Endothelial cell (in vitro differentiated cells): ENCODE measurements at regions not wholly inside any gene's neighbourhood (a gene's known extent, or its start where the extent isn't known, plus 50 kb on each side); places are given as distances from the start of the nearest gene placed in this dataset.
"Not testable (repeated sequence)": the region's sequence is repeated elsewhere in the genome, so short reads cannot be mapped to it uniquely, and the experiment has no call there.

Source experiments
- DNase-seq: peaks from one replicate; pipeline ENCODE4 v3.0.0; 2021; ENCODE audit warnings: low spot score
- H3K27ac Mint-ChIP-seq: one replicate; pipeline ENCODE4 v1.8.0; 2021; ENCODE audit warnings: mixed read lengths, inconsistent platforms; ENCODE audit not compliant: unreplicated experiment
- H3K27me3 Mint-ChIP-seq: one replicate; pipeline ENCODE4 v1.8.0; 2021; ENCODE audit warnings: mild to moderate bottlenecking, moderate library complexity, mixed read lengths, inconsistent platforms; ENCODE audit not compliant: unreplicated experiment
- H3K36me3 Mint-ChIP-seq: one replicate; pipeline ENCODE4 v1.8.0; 2021; ENCODE audit warnings: mild to moderate bottlenecking, low read depth, mixed read lengths, inconsistent platforms; ENCODE audit not compliant: unreplicated experiment
- H3K4me1 Mint-ChIP-seq: one replicate; pipeline ENCODE4 v1.8.0; 2021; ENCODE audit warnings: mild to moderate bottlenecking, mixed read lengths, inconsistent platforms; ENCODE audit not compliant: unreplicated experiment
- H3K4me3 Mint-ChIP-seq: one replicate; pipeline ENCODE4 v1.8.0; 2021; ENCODE audit warnings: mild to moderate bottlenecking, mixed read lengths, inconsistent platforms; ENCODE audit not compliant: unreplicated experiment
- H3K9me3 Mint-ChIP-seq: one replicate; pipeline ENCODE4 v1.8.0; 2021; ENCODE audit warnings: mixed read lengths, inconsistent platforms; ENCODE audit not compliant: unreplicated experiment
- TF ChIP-seq, protein P1 (sequence below): fragments of 200-600 bp; sonication (generic); IDR thresholded peaks from one replicate; pipeline ENCODE4 v1.5.0; 2021; ENCODE audit warnings: antibody characterized with exemption; ENCODE audit not compliant: unreplicated experiment

DNA sequence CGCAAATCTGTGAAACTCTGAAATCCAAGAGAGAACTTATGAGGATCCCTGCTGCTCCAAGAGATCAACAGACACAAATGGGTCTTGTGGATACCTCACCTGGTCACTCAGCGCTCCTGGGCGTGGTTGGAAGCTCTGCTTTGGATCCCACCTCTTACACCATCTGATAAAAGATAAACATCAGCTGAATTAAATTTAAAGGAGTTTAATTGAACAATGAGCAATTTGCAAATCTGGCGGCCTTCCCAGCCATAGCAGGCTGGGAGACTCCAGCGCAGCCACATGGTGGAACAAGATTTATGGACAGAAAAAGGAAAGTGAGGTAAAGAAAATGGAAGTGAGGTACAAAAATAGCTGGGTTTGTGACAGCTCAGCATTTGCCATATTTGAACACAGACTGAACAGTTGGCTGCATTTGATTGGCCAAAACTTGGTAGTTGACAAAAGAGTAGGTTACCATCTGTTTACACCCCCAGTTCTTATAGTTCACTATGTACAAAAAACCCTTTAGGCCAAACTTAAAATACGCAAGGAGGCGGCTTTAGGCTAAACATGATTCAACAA lies 437.3 kb upstream of the NDST3 start:
- Mint-ChIP-seq H3K4me1 (no peaks in the 10 kb centered on the region), H3K27ac (no peak overlapping the region), H3K36me3 (no peaks in the 10 kb centered on the region), H3K27me3 (peaks cover 1% of the 10 kb centered on the region), H3K4me3 (no peak overlapping the region), H3K9me3 (no peaks in the 10 kb centered on the region)
- DNase-seq, result no peak
- TF ChIP-seq, protein P1, sequence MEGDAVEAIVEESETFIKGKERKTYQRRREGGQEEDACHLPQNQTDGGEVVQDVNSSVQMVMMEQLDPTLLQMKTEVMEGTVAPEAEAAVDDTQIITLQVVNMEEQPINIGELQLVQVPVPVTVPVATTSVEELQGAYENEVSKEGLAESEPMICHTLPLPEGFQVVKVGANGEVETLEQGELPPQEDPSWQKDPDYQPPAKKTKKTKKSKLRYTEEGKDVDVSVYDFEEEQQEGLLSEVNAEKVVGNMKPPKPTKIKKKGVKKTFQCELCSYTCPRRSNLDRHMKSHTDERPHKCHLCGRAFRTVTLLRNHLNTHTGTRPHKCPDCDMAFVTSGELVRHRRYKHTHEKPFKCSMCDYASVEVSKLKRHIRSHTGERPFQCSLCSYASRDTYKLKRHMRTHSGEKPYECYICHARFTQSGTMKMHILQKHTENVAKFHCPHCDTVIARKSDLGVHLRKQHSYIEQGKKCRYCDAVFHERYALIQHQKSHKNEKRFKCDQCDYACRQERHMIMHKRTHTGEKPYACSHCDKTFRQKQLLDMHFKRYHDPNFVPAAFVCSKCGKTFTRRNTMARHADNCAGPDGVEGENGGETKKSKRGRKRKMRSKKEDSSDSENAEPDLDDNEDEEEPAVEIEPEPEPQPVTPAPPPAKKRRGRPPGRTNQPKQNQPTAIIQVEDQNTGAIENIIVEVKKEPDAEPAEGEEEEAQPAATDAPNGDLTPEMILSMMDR, result no peak

DNA sequence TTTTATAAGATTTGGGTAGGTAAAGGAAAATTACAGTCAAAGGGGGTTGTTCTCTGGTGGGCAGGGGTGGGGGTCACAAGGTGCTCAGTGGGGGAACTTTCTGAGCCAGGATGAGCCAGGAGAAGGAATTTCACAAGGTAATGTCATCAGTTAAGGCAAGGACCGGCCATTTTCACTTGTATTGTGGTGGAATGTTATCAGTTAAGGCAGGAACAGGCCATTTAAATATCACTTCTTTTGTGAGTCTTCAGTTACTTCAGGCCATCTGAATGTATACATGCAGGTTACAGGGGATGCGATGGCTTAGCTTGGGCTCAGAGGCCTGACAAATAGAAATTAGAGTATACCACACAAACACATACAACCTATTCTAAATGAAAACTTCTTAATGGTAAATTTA lies 434.9 kb upstream of the NDST3 start:
- not testable (repeated sequence) for H3K27me3 Mint-ChIP-seq, H3K4me3 Mint-ChIP-seq, H3K9me3 Mint-ChIP-seq, H3K36me3 Mint-ChIP-seq, H3K4me1 Mint-ChIP-seq, DNase-seq, H3K27ac Mint-ChIP-seq

DNA sequence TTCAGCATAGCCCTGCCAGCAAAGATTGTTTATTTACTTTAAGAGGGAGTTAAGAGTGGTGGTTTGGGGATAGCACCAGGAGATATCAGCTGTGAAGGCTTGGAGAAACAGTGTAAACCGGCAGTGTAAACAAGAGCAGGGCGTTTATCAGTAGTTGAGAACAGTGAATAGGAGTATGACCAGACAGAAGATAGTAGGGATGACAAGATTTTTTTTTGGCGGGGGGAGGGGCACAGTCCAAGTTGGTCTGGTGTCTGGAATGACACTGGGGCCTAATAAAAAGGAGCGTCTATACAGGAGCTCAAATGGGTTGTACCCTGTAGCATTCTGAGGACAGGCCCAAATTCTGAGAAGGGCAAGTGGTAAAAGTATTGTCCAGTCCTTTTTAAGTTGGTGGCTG lies 433.4 kb upstream of the NDST3 start:
- not testable (repeated sequence) for H3K9me3 Mint-ChIP-seq, H3K4me1 Mint-ChIP-seq, H3K4me3 Mint-ChIP-seq, H3K27ac Mint-ChIP-seq, H3K27me3 Mint-ChIP-seq, DNase-seq, H3K36me3 Mint-ChIP-seq

DNA sequence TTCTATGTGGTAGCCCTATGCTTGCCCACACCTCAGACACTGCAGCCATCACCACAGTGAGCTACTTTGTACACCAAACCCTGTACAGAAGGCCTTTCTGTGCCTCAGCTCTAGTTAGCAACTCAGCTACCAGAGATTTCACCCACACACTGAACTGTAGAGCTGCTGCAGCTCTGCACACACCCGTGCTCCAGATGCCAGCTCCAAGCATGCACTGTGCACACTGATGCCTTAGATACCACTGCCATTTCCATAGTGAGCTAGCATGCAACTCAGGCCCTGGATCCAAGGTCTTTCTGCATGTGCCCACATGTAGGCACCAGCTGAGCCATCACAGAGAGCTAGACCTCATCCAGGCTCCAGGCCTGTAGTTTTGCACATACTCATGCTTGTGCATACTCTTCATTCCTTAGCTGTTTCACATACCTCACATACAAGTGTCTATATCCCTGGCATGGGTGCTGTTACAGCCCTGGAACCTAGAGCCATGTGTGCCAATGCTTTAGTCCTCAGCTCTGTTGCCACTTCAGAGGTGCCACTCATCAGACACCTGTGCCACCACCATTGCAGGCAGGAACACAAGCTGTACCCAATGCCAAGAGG lies 423.5 kb upstream of the NDST3 start:
- Mint-ChIP-seq H3K4me3 (no peak overlapping the region), H3K27me3 (peaks cover 1% of the 10 kb centered on the region), H3K4me1 (no peaks in the 10 kb centered on the region), H3K36me3 (no peaks in the 10 kb centered on the region), H3K9me3 (no peaks in the 10 kb centered on the region), H3K27ac (no peak overlapping the region)
- DNase-seq, result no peak
- TF ChIP-seq, protein P1, result no peak

DNA sequence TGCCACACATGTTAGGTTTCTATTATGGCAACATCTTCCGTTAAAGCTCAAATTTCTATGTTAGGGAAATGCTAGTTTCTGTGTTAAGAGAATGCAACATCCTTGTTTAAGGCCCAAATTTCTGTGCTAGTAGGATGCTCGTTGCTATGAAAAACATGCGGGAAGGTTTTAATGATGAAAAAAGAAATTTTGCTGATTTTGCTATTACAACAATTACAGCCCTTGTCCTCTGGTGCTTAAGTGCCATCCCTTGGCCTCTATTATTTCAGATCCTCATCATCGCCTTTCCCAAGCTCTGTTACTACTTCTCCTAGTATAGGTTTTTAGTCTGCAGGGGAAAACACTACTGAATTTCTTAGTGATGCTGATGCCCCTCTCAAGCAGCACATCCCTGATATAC lies 412.6 kb upstream of the NDST3 start:
- Mint-ChIP-seq H3K4me3 (no peak overlapping the region), H3K4me1 (no peaks in the 10 kb centered on the region), H3K36me3 (no peaks in the 10 kb centered on the region), H3K9me3 (no peaks in the 10 kb centered on the region), H3K27ac (no peak overlapping the region), H3K27me3 (no peaks in the 10 kb centered on the region)
- no peak for DNase-seq
- TF ChIP-seq, protein P1, result no peak

DNA sequence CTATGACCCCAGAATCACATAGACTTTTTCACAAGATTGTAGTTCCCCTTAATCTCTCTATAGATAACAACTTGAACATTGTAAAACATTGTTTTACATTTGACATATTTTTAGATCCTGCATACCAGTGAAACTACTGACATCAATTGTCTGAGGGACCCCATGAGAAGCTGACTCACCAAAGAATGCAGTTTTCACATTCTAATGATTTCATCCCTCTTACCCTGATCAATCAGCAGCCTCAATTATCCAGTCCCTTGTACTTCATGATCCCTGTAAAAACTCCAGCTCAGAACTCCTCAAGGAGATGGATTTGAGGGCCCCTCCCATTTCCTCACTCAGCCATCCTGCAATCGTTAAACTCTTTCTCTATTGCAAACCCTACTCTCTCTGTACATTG lies 411.0 kb upstream of the NDST3 start:
- no peak overlapping the region for H3K4me3 Mint-ChIP-seq
- DNase-seq, result no peak
- TF ChIP-seq, protein P1, result no peak
- H3K27ac Mint-ChIP-seq, result no peak overlapping the region
- H3K27me3 Mint-ChIP-seq, result no peaks in the 10 kb centered on the region
- H3K9me3 Mint-ChIP-seq, result no peaks in the 10 kb centered on the region
- no peaks in the 10 kb centered on the region for H3K4me1 Mint-ChIP-seq
- no peaks in the 10 kb centered on the region for H3K36me3 Mint-ChIP-seq
